ENCODE measurements at regions not wholly inside any gene's neighbourhood (a gene's known extent, or its start where the extent isn't known, plus 50 kb on each side); places are given as distances from the start of the nearest gene placed in this dataset.
"Not testable (repeated sequence)": the region's sequence is repeated elsewhere in the genome, so short reads cannot be mapped to it uniquely, and the experiment has no call there.

- DNase-seq (ENCODE audit: low read depth in 4 of 4, low spot score in 2 of 4), result no peak
Observed at GRCh38 chr3:69648126-69648525, 91.1 kb upstream of the MITF start.

GRCh38 chr3:69647511-69648110 lies 91.7 kb upstream of the MITF start:
- DNase-seq (ENCODE audit: low read depth in 4 of 4, low spot score in 2 of 4), result no peak

GRCh38 chr3:69647081-69647480 lies 92.2 kb upstream of the MITF start:
- no peak for DNase-seq (ENCODE audit: low read depth in 4 of 4, low spot score in 2 of 4)

GRCh38 chr3:69646287-69647067 lies 92.8 kb upstream of the MITF start:
- DNase-seq (ENCODE audit: low read depth in 4 of 4, low spot score in 2 of 4), result no peak

- DNase-seq (ENCODE audit: low read depth in 4 of 4, low spot score in 2 of 4), result no peak
Observed at GRCh38 chr3:69642606-69643005, 96.7 kb upstream of the MITF start.

DNA sequence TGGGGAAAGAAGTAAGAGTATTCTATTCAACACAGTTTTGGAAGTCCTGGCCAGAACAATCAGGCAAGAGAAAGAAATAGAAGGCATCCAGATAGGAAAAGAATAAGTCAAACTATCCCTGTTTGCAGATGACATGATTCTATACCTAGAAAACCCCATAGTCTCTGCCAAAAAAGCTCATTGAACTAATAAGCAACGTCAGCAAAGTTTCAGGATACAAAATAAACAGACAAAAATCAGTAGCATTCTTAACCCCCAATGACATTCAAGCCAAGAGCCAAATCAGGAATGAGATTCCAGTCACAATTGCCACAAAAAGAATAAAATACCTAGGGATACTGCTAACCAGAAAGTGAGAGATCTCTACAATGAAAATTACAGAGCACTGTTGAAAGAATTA lies 99.4 kb upstream of the MITF start:
- no peak for DNase-seq (ENCODE audit: low read depth in 4 of 4, low spot score in 2 of 4)

GRCh38 chr3:69628951-69629350 lies 110.3 kb upstream of the MITF start:
- peak in 1 of 4 donors; percentile 1 for DNase-seq (ENCODE audit: low read depth in 4 of 4, low spot score in 2 of 4)

DNA sequence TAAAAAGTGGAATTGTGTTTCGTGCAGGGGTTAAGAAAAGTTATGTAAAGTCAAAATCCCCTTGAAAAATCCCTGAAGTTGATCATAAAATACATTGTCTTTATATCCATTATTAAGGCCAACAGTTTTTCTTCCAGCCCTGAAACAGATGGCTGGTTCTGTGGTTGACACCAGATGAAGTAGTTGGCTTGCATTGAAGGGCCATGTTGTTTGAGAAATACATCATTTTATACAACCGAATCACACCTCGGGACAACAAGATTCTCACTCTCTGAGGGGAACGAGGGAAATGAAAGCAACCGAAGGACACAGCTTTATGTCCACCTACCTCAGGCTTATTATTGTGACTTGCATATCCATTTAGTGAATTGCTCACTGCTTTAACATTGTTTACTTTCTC lies 126.0 kb upstream of the MITF start:
- no peak for DNase-seq (ENCODE audit: low read depth in 4 of 4, low spot score in 2 of 4)

DNA sequence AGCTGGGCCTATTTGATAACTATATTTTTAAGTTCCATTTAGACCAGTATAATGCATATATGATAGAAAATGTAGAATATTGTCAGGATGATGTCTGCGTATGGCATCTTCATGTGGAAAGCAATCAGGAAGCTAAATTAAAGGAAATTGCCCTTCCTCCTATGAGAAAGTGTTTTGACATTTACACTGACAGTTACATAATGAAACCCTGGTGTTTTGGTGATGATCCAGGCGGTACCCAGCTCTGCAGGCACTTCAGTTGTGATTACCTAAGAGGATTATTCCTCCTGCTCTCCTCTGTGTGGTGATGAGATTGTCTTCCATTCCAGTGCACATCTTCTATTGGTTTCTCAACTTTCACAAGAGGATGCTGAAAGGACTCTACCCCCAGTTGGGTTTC lies 126.5 kb upstream of the MITF start:
- no peak for DNase-seq (ENCODE audit: low read depth in 4 of 4, low spot score in 2 of 4)

- DNase-seq (ENCODE audit: low read depth in 4 of 4, low spot score in 2 of 4), result not testable (repeated sequence)
Observed at GRCh38 chr3:69609566-69609965, 129.7 kb upstream of the MITF start.

DNA sequence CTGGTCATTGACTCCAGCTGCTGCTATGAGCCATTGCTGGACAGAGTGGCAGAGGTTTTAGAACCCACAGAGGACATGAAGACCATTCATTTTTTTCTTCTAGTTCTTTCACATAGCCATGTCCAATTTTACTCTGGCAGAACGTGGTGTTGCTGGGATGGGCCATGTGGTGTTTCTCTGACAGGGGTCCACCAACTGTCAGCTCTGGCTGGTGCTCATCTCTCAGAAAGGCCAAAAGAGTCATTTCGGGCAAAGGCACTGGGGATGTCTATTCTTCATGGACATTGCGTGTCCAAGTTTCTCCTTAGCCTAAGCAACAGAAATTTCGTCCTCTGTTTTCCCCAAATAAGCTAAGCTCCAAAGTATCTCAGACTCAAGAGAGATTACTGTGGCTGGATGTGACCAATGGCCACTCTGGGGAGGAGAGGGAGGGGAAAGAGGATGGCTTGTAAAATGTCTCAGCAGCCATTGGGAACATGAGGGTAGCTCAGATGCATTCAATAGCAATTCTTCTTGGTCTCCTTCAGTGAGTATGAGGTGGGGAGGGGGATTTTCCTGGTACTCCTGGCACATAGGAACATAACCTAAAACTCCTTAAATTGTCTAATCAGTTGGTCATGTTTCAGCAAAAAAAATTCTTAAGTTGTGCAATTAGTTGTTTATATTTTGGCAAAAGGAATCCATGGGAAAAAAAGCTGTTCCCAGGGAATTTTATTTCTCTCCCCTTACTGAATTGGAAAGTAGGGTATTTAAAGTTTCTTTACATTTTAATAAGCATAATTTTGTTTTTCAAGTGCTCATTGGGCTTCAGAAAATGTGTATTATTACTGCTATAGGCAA lies 131.6 kb upstream of the MITF start:
- DNase-seq (ENCODE audit: low read depth in 4 of 4, low spot score in 2 of 4), result no peak

DNA sequence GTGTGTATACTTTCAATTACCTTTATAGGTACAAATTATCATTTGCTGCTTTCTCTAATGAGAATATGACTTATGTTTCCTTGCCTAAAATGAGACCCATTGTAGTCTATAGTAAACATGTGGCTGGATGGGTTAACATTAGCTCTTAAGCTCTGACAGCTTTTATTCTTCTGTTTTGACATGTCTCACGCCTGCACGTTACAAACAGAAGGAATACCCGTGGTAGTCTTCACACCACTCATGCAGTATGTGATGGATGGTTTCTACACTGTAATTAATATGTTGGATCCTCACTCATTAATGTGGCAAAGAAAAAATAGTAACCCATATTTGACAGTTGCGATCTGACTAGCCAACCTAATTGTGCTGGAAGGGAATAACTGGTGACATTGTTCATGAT lies 133.4 kb upstream of the MITF start:
- no peak for DNase-seq (ENCODE audit: low read depth in 4 of 4, low spot score in 2 of 4)

DNA sequence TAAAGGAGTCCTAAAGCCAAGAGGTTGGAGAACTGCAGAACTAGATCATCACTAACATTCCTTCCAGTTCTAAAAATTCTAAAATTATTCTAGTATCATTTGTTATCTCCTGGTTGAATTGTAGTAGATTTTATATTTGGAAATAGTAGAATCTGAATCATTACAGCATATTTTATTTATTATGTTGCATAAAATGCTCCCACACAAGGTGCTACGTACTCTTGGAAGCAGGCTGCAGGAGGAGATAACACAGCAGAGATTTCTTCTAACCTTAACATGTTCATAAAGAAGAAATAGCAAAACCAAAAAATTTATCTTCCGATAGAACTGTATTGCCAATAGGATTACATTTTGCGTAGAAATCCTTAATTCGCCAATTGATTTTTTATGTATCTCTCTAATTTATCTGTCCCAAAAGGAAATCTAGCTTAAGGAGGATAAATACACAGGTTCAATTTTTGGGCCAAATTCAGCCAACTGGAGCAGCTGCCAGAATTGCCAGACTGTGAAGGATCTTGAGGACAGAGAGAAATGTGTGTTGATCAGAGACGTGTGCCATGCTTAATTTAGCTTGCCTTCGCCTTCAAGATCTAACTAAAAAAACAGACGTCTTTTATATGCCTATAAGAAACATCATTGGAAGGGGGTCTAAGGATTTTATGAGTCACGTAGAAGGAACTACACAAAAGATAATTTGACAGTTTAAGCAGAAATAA lies 134.4 kb upstream of the MITF start:
- DNase-seq (ENCODE audit: low read depth in 4 of 4, low spot score in 2 of 4), result no peak

DNA sequence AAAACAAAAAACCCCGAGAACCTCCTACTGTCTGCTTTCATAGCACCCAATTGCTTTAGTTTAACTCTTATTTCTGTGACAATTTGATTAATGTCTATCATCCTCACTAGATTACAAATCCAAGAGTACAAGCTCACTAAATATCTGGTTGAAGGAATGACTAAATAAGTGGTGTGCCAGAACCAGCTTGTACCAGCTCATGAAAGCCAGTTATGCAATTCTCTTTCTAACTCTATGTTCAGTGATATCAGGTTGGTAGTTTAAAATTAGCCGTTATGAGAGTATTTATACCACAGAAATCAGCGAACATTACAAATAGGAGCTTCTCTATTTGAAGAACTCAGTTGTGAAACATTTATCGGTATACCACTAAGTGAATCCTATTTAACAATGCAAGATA lies 137.2 kb upstream of the MITF start:
- DNase-seq (ENCODE audit: low read depth in 4 of 4, low spot score in 2 of 4), result no peak

DNA sequence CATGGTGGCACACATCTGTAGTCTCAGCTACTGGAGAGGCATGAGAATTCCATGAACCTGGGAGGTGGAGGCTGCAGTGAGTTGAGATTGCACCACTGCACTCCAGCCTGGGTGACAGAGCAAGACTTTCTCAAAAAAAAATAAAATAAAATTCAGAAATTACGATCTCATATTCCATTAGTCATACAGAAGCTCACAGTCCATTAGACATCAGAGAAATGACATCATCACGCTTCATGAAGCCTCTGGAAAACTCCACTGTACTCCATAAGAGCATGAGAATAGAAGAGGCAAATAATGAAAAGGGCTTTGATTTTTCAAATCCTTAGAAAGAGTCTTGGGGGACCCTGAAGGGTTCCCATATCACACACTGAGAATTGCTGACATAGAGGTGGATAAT lies 145.0 kb upstream of the MITF start:
- no peak for DNase-seq (ENCODE audit: low read depth in 4 of 4, low spot score in 2 of 4)

GRCh38 chr3:69591164-69591736 lies 148.0 kb upstream of the MITF start:
- DNase-seq (ENCODE audit: low read depth in 4 of 4, low spot score in 2 of 4), result no peak

DNA sequence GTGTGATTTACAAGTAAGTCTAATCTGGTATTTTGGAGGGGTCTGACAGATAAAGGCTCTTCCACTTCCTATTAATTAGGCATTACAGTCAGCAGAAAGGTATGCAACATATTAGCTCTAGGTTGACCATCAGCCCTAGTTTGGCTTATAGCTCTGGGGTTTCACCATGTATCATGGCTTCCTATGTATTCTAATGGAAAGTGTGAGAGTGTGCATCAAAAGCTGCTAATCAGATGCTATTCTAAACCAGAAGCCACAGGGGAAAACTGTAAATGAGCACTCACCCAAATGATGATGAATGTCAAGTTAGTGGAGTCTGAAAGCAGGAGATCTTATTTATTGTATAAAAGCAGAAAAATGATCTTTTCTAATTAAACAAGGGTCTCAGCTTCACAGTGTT lies 149.2 kb upstream of the MITF start:
- DNase-seq (ENCODE audit: low read depth in 4 of 4, low spot score in 2 of 4), result no peak

DNA sequence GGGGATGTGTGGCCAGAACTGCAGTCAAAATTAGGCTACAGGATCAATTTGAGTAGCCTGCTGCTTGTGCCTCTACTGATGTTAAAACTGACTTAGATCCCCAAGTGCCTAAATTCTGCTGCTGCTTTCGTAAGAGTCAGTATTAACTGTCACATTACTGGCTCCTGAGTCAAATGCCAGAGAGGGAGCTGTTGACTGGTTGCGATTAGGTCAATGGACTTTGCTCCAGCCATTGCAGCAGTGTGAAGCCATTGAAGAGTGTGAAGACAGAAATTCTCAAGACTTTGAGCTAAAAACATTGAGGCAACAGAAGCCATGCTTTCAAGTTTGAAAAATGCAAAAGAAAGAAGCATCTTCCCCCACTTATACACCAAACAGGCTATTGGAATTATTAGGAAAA lies 151.1 kb upstream of the MITF start:
- DNase-seq (ENCODE audit: low read depth in 4 of 4, low spot score in 2 of 4), result no peak

- DNase-seq (ENCODE audit: low read depth in 4 of 4, low spot score in 2 of 4), result no peak
Observed at GRCh38 chr3:69585472-69585871, 153.8 kb upstream of the MITF start.

DNA sequence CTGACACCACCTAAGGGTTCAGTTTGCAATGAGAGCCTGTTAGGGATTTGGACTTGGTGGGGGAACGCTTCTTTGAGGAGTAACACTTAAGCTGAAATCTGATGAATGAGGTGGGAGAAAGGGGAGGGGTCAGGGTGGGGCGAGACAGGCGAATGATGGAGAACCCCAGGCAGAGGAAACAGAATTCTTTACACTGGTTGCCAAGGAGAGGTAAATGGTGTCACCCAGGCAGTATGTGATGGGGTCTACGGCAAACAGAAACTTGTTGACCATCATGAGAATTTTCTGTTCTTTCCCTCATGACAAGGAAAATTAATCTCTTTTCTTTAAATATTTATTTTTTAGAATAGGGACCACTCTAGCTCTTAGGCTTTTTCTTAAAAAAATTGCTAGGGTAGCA lies 157.2 kb upstream of the MITF start:
- no peak for DNase-seq (ENCODE audit: low read depth in 4 of 4, low spot score in 2 of 4)

Data from left renal cortex interstitium (tissue), 4 donors.